ENCODE measurements at regions not wholly inside any gene's neighbourhood (a gene's known extent, or its start where the extent isn't known, plus 50 kb on each side); places are given as distances from the start of the nearest gene placed in this dataset.

DNA sequence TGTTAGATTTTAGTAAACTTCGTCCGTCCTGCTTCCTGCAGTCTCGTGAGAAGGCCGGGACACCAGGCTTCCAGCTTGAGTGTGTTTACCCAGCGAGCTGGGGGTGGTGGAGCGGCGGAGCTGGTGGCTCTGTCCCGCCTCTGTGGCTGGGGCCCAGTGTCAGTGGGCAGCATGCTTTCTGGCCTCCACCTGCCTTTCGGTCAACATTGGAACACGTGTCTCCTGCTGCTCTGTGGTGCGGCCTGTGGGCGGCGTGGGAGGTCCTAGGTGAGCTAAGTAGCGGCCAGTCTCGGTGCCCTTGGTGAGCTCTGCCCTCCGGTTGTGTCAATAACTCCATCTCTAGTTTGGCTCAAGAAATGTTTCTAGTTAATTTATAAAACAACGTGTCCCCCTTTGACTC lies 125.9 kb downstream of the GADD45G start:
- no peak overlapping the region for H3K27ac Mint-ChIP-seq (ENCODE audit: unreplicated experiment)
- no peaks in the 10 kb centered on the region for H3K4me1 Mint-ChIP-seq (ENCODE audit: unreplicated experiment)
- peaks cover 2% of the 10 kb centered on the region for H3K27me3 Mint-ChIP-seq (ENCODE audit: unreplicated experiment)
- H3K4me3 Mint-ChIP-seq (ENCODE audit: unreplicated experiment) = no peak overlapping the region
- DNase-seq (ENCODE audit: low spot score) = no peak
- no peaks in the 10 kb centered on the region for H3K36me3 Mint-ChIP-seq (ENCODE audit: low read depth, unreplicated experiment)
- H3K9me3 Mint-ChIP-seq (ENCODE audit: unreplicated experiment) = no peaks in the 10 kb centered on the region
- TF ChIP-seq, protein P1, sequence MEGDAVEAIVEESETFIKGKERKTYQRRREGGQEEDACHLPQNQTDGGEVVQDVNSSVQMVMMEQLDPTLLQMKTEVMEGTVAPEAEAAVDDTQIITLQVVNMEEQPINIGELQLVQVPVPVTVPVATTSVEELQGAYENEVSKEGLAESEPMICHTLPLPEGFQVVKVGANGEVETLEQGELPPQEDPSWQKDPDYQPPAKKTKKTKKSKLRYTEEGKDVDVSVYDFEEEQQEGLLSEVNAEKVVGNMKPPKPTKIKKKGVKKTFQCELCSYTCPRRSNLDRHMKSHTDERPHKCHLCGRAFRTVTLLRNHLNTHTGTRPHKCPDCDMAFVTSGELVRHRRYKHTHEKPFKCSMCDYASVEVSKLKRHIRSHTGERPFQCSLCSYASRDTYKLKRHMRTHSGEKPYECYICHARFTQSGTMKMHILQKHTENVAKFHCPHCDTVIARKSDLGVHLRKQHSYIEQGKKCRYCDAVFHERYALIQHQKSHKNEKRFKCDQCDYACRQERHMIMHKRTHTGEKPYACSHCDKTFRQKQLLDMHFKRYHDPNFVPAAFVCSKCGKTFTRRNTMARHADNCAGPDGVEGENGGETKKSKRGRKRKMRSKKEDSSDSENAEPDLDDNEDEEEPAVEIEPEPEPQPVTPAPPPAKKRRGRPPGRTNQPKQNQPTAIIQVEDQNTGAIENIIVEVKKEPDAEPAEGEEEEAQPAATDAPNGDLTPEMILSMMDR (IDR thresholded peaks at IDR 0.05; ENCODE audit: unreplicated experiment) = no peak

- Mint-ChIP-seq H3K27ac (ENCODE audit: unreplicated experiment) (no peak overlapping the region), H3K9me3 (ENCODE audit: unreplicated experiment) (no peaks in the 10 kb centered on the region), H3K4me1 (ENCODE audit: unreplicated experiment) (no peaks in the 10 kb centered on the region), H3K27me3 (ENCODE audit: unreplicated experiment) (peaks cover 2% of the 10 kb centered on the region), H3K36me3 (ENCODE audit: low read depth, unreplicated experiment) (no peaks in the 10 kb centered on the region), H3K4me3 (ENCODE audit: unreplicated experiment) (no peak overlapping the region)
- TF ChIP-seq, protein P1 (IDR thresholded peaks at IDR 0.05; ENCODE audit: unreplicated experiment) = no peak
- DNase-seq (ENCODE audit: low spot score) = no peak
Measured at GRCh38 chr9:89731262-89732182, 126.7 kb downstream of the GADD45G start.

DNA sequence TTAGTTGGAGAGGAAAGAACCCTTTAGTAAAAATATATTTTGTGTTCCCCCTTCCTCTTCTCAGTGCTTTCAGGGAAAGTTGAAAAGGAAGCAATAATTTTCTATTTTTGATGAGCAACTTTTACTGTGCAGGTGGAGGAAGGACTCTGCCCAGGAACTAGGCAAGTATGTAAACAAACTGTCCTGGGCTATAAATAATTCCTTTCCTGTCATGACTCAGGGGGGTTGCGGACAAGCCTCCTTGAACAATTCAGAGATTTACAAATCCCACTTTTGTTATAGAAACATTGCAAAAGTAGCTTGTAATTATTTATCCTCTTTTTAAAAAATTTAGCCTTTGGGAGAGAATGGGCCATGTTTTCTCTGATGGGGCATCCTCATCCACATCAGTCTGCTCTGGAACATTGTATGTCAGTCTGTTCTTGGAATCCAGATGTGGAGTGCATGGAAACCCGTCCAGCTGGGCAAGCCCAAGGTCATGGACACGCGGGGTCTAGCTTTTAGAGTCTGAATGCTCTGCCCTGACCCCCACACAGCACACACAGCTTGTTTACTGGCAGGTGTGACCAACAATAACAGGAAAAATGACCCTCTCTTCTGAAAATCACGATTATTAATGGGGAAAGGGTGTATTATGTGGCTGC lies 127.6 kb downstream of the GADD45G start:
- DNase-seq (ENCODE audit: low spot score) = no peak
- Mint-ChIP-seq H3K27me3 (ENCODE audit: unreplicated experiment) (peaks cover 2% of the 10 kb centered on the region), H3K27ac (ENCODE audit: unreplicated experiment) (no peak overlapping the region), H3K4me3 (ENCODE audit: unreplicated experiment) (no peak overlapping the region), H3K4me1 (ENCODE audit: unreplicated experiment) (no peaks in the 10 kb centered on the region), H3K36me3 (ENCODE audit: low read depth, unreplicated experiment) (no peaks in the 10 kb centered on the region), H3K9me3 (ENCODE audit: unreplicated experiment) (no peaks in the 10 kb centered on the region)
- TF ChIP-seq, protein P1 (IDR thresholded peaks at IDR 0.05; ENCODE audit: unreplicated experiment) = no peak

DNA sequence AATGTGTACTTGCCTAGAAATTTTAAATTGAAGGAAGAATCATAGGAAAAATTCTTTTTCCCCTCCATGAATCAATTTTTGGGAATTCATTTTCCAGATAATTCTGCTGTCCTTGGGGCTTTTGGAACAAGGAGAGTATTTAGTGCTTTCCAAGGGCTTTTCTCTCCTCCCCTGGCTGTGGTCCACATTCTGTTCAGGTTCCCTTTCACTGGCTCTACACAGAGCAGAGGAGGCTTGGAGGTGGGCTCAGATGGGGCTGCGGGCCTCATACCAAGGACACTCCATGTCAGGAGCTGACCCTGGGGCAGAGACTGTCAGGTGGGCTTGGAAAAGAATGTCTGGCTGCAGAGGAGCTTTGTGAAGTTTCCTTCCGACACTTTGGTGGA lies 128.1 kb downstream of the GADD45G start:
- H3K27ac Mint-ChIP-seq (ENCODE audit: unreplicated experiment) = no peak overlapping the region
- peaks cover 2% of the 10 kb centered on the region for H3K27me3 Mint-ChIP-seq (ENCODE audit: unreplicated experiment)
- no peak for DNase-seq (ENCODE audit: low spot score)
- TF ChIP-seq, protein P1 (IDR thresholded peaks at IDR 0.05; ENCODE audit: unreplicated experiment) = no peak
- no peaks in the 10 kb centered on the region for H3K4me1 Mint-ChIP-seq (ENCODE audit: unreplicated experiment)
- no peak overlapping the region for H3K4me3 Mint-ChIP-seq (ENCODE audit: unreplicated experiment)
- H3K9me3 Mint-ChIP-seq (ENCODE audit: unreplicated experiment) = no peaks in the 10 kb centered on the region
- H3K36me3 Mint-ChIP-seq (ENCODE audit: low read depth, unreplicated experiment) = no peaks in the 10 kb centered on the region

DNA sequence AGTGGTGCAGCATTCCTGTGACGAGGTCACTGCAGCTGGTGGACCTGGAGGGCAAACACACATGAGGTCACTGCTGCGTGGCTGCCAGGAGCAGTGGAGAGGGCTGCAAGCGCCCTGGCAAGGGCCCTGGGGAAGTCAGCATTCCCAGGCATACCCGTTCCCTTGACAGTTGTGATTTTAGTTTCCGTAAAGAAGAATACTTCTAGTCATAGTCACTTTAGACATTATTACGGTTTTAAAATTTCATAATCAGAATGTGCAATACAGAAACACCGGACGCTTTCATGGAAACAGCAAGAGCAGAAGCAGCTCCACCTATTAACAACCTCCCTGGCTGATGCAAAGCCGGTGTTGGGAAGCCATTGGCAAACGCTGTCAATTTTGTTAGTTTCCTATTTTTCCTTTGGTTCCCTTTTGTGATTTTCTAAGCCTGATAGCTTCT lies 129.8 kb downstream of the GADD45G start:
- Mint-ChIP-seq H3K4me1 (ENCODE audit: unreplicated experiment) (no peaks in the 10 kb centered on the region), H3K4me3 (ENCODE audit: unreplicated experiment) (no peak overlapping the region), H3K27me3 (ENCODE audit: unreplicated experiment) (peaks cover 2% of the 10 kb centered on the region), H3K27ac (ENCODE audit: unreplicated experiment) (no peak overlapping the region), H3K9me3 (ENCODE audit: unreplicated experiment) (no peaks in the 10 kb centered on the region), H3K36me3 (ENCODE audit: low read depth, unreplicated experiment) (no peaks in the 10 kb centered on the region)
- TF ChIP-seq, protein P1 (IDR thresholded peaks at IDR 0.05; ENCODE audit: unreplicated experiment) = no peak
- no peak for DNase-seq (ENCODE audit: low spot score)

Data from endothelial cell (in vitro differentiated cells).